ENCODE measurements at regions not wholly inside any gene's neighbourhood (a gene's known extent, or its start where the extent isn't known, plus 50 kb on each side); places are given as distances from the start of the nearest gene placed in this dataset.
"Not testable (repeated sequence)": the region's sequence is repeated elsewhere in the genome, so short reads cannot be mapped to it uniquely, and the experiment has no call there.

DNA sequence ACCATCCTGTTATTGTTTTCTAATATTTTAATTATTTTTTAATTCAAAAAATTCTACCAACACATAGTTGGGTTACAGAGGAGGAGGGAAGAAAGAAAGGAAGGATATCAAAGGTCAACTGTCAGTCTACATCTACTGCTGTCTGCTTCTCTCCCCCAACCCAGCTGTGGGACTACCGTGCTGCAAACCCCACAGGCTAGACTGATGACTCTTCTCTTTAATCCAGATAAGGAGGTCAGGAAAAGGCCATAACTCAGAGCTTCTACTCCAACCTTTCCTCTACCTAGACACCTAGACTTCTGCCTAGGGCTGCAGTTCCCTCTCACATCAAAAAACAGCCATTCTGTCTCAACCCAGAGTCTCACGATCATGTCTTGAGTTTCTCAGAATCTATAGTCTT, 124.2 kb upstream of the ETV3 start:
- H2AFZ ChIP-seq (ENCODE audit: low read length) = no peak overlapping the region
- DNase-seq (ENCODE audit: low read depth in 2 of 2) = no peak

DNA sequence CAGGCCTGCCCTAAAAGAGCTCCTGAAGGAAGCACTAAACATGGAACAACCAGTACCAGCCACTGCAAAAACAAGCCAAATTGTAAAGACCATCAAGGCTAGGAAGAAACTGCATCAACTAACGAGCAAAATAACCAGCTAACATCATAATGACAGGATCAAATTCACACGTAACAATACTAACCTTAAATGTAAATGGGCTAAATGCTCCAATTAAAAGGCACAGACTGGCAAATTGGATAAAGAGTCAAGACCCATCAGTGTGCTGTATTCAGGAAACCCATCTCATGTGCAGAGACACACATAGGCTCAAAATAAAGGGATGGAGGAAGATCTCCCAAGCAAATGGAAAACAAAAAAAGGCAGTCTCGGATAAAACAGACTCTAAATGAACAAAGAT, 117.7 kb upstream of the ETV3 start:
- H3K79me2 ChIP-seq (ENCODE audit: control insufficient read depth, insufficient read depth, low read length); H3K27me3 ChIP-seq (ENCODE audit: control insufficient read depth, insufficient read depth, low read length); H3K4me2 ChIP-seq (ENCODE audit: extremely low read depth, insufficient read depth, low read length); H4K20me1 ChIP-seq (ENCODE audit: control insufficient read depth, extremely low read depth, insufficient read depth, low read length); DNase-seq (ENCODE audit: low read depth in 2 of 2); H3K4me3 ChIP-seq (replicated peaks in 1 of 4; ENCODE audit: control extremely low read depth in 1 of 4, insufficient read depth in 1 of 4, low read depth in 3 of 4, low read length in 4 of 4); H2AFZ ChIP-seq (ENCODE audit: low read length); H3K9me3 ChIP-seq (ENCODE audit: control insufficient read depth, insufficient read depth, low read depth, low read length); H3K4me1 ChIP-seq (ENCODE audit: control insufficient read depth, extremely low read depth, insufficient read depth, low read length); H3K27ac ChIP-seq (ENCODE audit: insufficient read depth, low read length); H3K9ac ChIP-seq (ENCODE audit: insufficient read depth, low read length); H3K36me3 ChIP-seq (ENCODE audit: control insufficient read depth, insufficient read depth, low read length): not testable (repeated sequence)

More for the DNA sequence above, 124.2 kb upstream of the ETV3 start:
- Histone ChIP-seq H3K27ac (ENCODE audit: insufficient read depth, low read length) (no peak overlapping the region), H3K9ac (ENCODE audit: insufficient read depth, low read length) (no peak overlapping the region), H3K36me3 (ENCODE audit: control insufficient read depth, insufficient read depth, low read length) (no peaks in the 10 kb centered on the region), H4K20me1 (ENCODE audit: control insufficient read depth, extremely low read depth, insufficient read depth, low read length) (no peaks in the 10 kb centered on the region), H3K4me2 (ENCODE audit: extremely low read depth, insufficient read depth, low read length) (no peak overlapping the region), H3K79me2 (ENCODE audit: control insufficient read depth, insufficient read depth, low read length) (no peaks in the 10 kb centered on the region), H3K27me3 (ENCODE audit: control insufficient read depth, insufficient read depth, low read length) (no peaks in the 10 kb centered on the region), H3K4me3 (replicated peaks in 1 of 4; ENCODE audit: control extremely low read depth in 1 of 4, insufficient read depth in 1 of 4, low read depth in 3 of 4, low read length in 4 of 4) (no peak overlapping the region), H3K9me3 (ENCODE audit: control insufficient read depth, insufficient read depth, low read depth, low read length) (no peaks in the 10 kb centered on the region), H3K4me1 (ENCODE audit: control insufficient read depth, extremely low read depth, insufficient read depth, low read length) (no peaks in the 10 kb centered on the region)
- TF ChIP-seq, protein P1, sequence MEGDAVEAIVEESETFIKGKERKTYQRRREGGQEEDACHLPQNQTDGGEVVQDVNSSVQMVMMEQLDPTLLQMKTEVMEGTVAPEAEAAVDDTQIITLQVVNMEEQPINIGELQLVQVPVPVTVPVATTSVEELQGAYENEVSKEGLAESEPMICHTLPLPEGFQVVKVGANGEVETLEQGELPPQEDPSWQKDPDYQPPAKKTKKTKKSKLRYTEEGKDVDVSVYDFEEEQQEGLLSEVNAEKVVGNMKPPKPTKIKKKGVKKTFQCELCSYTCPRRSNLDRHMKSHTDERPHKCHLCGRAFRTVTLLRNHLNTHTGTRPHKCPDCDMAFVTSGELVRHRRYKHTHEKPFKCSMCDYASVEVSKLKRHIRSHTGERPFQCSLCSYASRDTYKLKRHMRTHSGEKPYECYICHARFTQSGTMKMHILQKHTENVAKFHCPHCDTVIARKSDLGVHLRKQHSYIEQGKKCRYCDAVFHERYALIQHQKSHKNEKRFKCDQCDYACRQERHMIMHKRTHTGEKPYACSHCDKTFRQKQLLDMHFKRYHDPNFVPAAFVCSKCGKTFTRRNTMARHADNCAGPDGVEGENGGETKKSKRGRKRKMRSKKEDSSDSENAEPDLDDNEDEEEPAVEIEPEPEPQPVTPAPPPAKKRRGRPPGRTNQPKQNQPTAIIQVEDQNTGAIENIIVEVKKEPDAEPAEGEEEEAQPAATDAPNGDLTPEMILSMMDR (conservative IDR thresholded peaks at IDR 0.05 in 1 of 2, IDR thresholded peaks at IDR 0.05 in 1 of 2; ENCODE audit: low read depth in 1 of 2, low read length in 2 of 2) = no peak
- TF ChIP-seq EZH2 (IDR thresholded peaks at IDR 0.05; ENCODE audit: low read length, missing control alignments) = no peak

DNA sequence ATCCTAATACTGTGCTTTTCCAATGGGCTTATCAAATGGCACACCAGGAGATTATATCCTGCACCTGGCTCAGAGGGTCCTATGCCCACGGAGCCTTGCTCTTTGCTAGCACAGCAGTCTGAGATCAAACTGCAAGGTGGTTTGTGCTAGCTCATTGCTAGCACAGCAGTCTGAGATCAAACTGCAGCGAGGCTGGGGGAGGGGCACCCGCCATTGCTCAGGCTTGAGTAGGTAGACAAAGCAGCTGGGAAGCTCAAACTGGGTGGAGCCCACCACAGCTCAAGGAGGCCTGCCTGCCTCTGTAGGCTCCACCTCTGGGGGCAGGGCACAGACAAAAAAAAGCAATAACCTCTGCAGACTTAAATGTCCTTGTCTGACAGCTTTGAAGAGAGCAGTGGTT, 116.0 kb upstream of the ETV3 start:
- not testable (repeated sequence) for H3K79me2 ChIP-seq (ENCODE audit: control insufficient read depth, insufficient read depth, low read length); H3K27me3 ChIP-seq (ENCODE audit: control insufficient read depth, insufficient read depth, low read length); DNase-seq (ENCODE audit: low read depth in 2 of 2); H4K20me1 ChIP-seq (ENCODE audit: control insufficient read depth, extremely low read depth, insufficient read depth, low read length); H3K4me1 ChIP-seq (ENCODE audit: control insufficient read depth, extremely low read depth, insufficient read depth, low read length); H3K9me3 ChIP-seq (ENCODE audit: control insufficient read depth, insufficient read depth, low read depth, low read length); H3K4me3 ChIP-seq (replicated peaks in 1 of 4; ENCODE audit: control extremely low read depth in 1 of 4, insufficient read depth in 1 of 4, low read depth in 3 of 4, low read length in 4 of 4); H3K36me3 ChIP-seq (ENCODE audit: control insufficient read depth, insufficient read depth, low read length); H3K27ac ChIP-seq (ENCODE audit: insufficient read depth, low read length); H2AFZ ChIP-seq (ENCODE audit: low read length); H3K9ac ChIP-seq (ENCODE audit: insufficient read depth, low read length); H3K4me2 ChIP-seq (ENCODE audit: extremely low read depth, insufficient read depth, low read length)

DNA sequence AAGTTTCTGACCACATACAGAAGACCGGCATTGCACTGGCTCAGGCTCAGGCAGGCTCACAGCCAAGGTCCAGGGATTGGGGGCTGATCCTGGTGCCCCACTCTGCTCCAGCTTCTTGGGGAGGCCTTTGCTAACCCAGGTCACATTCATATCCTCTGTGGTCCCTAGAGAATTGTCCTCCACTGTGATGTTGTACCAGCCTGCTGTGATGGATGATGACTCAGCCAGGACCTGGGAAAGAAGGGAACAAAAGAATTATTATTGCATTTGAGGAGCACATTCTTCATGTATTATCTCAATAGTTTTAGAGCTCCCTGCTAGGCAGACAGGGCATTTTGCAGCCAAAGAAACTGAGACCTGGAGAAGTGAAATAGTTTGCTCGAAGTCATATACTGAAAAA, 114.3 kb upstream of the ETV3 start:
- TF ChIP-seq, protein P1 (conservative IDR thresholded peaks at IDR 0.05 in 1 of 2, IDR thresholded peaks at IDR 0.05 in 1 of 2; ENCODE audit: low read depth in 1 of 2, low read length in 2 of 2) = no peak
- TF ChIP-seq EZH2 (IDR thresholded peaks at IDR 0.05; ENCODE audit: low read length, missing control alignments) = no peak
- Histone ChIP-seq H3K4me3 (replicated peaks in 1 of 4; ENCODE audit: control extremely low read depth in 1 of 4, insufficient read depth in 1 of 4, low read depth in 3 of 4, low read length in 4 of 4) (no peak overlapping the region), H2AFZ (ENCODE audit: low read length) (no peak overlapping the region), H3K4me2 (ENCODE audit: extremely low read depth, insufficient read depth, low read length) (no peak overlapping the region), H3K4me1 (ENCODE audit: control insufficient read depth, extremely low read depth, insufficient read depth, low read length) (no peaks in the 10 kb centered on the region), H3K79me2 (ENCODE audit: control insufficient read depth, insufficient read depth, low read length) (no peaks in the 10 kb centered on the region), H4K20me1 (ENCODE audit: control insufficient read depth, extremely low read depth, insufficient read depth, low read length) (no peaks in the 10 kb centered on the region), H3K27ac (ENCODE audit: insufficient read depth, low read length) (no peak overlapping the region), H3K9ac (ENCODE audit: insufficient read depth, low read length) (no peak overlapping the region), H3K9me3 (ENCODE audit: control insufficient read depth, insufficient read depth, low read depth, low read length) (no peaks in the 10 kb centered on the region), H3K36me3 (ENCODE audit: control insufficient read depth, insufficient read depth, low read length) (no peaks in the 10 kb centered on the region), H3K27me3 (ENCODE audit: control insufficient read depth, insufficient read depth, low read length) (no peaks in the 10 kb centered on the region)
- DNase-seq (ENCODE audit: low read depth in 2 of 2) = no peak

All from fibroblast of lung (primary cell).